ENCODE measurements at regions not wholly inside any gene's neighbourhood (a gene's known extent, or its start where the extent isn't known, plus 50 kb on each side); places are given as distances from the start of the nearest gene placed in this dataset.

- TF ChIP-seq CTCF (IDR thresholded peaks at IDR 0.05; ENCODE audit: low read depth, low read length, missing control alignments) = no peak
- no peak overlapping the region for H3K4me3 ChIP-seq (replicated peaks; ENCODE audit: low read depth, low read length)
- no peak for DNase-seq (ENCODE audit: extremely low read depth, low read depth)
These were observed 181.4 kb downstream of the KLF5 start for GRCh38 chr13:73240193-73240592.

- H3K4me3 ChIP-seq (replicated peaks; ENCODE audit: low read depth, low read length) = no peak overlapping the region
- no peak for DNase-seq (ENCODE audit: extremely low read depth, low read depth)
- TF ChIP-seq CTCF (IDR thresholded peaks at IDR 0.05; ENCODE audit: low read depth, low read length, missing control alignments) = no peak
These were observed 176.6 kb downstream of the KLF5 start for GRCh38 chr13:73235385-73235784.

GRCh38 chr13:73231471-73231870 lies 172.7 kb downstream of the KLF5 start:
- no peak for DNase-seq (ENCODE audit: extremely low read depth, low read depth)
- H3K4me3 ChIP-seq (replicated peaks; ENCODE audit: low read depth, low read length) = no peak overlapping the region
- no peak for TF ChIP-seq CTCF (IDR thresholded peaks at IDR 0.05; ENCODE audit: low read depth, low read length, missing control alignments)

- H3K4me3 ChIP-seq (replicated peaks; ENCODE audit: low read depth, low read length) = no peak overlapping the region
- no peak for TF ChIP-seq CTCF (IDR thresholded peaks at IDR 0.05; ENCODE audit: low read depth, low read length, missing control alignments)
- DNase-seq (ENCODE audit: extremely low read depth, low read depth) = no peak
These were observed 171.9 kb downstream of the KLF5 start for GRCh38 chr13:73230716-73231115.

GRCh38 chr13:73228546-73228945 lies 169.7 kb downstream of the KLF5 start:
- no peak overlapping the region for H3K4me3 ChIP-seq (replicated peaks; ENCODE audit: low read depth, low read length)
- peak; percentile 4 for TF ChIP-seq CTCF (IDR thresholded peaks at IDR 0.05; ENCODE audit: low read depth, low read length, missing control alignments)
- DNase-seq (ENCODE audit: extremely low read depth, low read depth) = no peak

- H3K4me3 ChIP-seq (replicated peaks; ENCODE audit: low read depth, low read length) = no peak overlapping the region
- TF ChIP-seq CTCF (IDR thresholded peaks at IDR 0.05; ENCODE audit: low read depth, low read length, missing control alignments) = no peak
- no peak for DNase-seq (ENCODE audit: extremely low read depth, low read depth)
These were observed 167.2 kb downstream of the KLF5 start for GRCh38 chr13:73225990-73226389.

GRCh38 chr13:73224703-73225102 lies 165.9 kb downstream of the KLF5 start:
- no peak for TF ChIP-seq CTCF (IDR thresholded peaks at IDR 0.05; ENCODE audit: low read depth, low read length, missing control alignments)
- H3K4me3 ChIP-seq (replicated peaks; ENCODE audit: low read depth, low read length) = no peak overlapping the region
- DNase-seq (ENCODE audit: extremely low read depth, low read depth) = no peak

Measured in HFF-Myc (cell line).